OCI-LY1 (cell line): ENCODE measurements at regions not wholly inside any gene's neighbourhood (a gene's known extent, or its start where the extent isn't known, plus 50 kb on each side); places are given as distances from the start of the nearest gene placed in this dataset.

ENCODE experiments used
- H2AFZ ChIP-seq: fragments of 200-600 bp; sonication (generic), shearing (Covaris generic); 2 replicates; pipeline ENCODE4 v1.6.0; 2014; ENCODE audit warnings: antibody characterized with exemption, mild to moderate bottlenecking, low read length
- H3F3A ChIP-seq: fragments of 200-600 bp; sonication (generic), shearing (Covaris generic); 2 replicates; pipeline ENCODE4 v1.6.0; 2014; ENCODE audit warnings: mild to moderate bottlenecking, antibody characterized with exemption, low read length, moderate library complexity; ENCODE audit not compliant: insufficient read depth
- H3K27ac ChIP-seq: fragments of 200-600 bp; sonication (generic); 2 replicates; pipeline ENCODE4 v1.5.1; 2014; ENCODE audit warnings: low read length, mixed run types, mild to moderate bottlenecking, low read depth; ENCODE audit not compliant: poor library complexity, severe bottlenecking
- H3K27me3 ChIP-seq: fragments of 200-600 bp; sonication (generic); 2 replicates; pipeline ENCODE4 v1.6.0; 2014; ENCODE audit warnings: antibody characterized with exemption, mild to moderate bottlenecking, low read length, moderate library complexity; ENCODE audit not compliant: insufficient read depth
- H3K36me3 ChIP-seq: fragments of 200-600 bp; sonication (generic); 2 replicates; pipeline ENCODE4 v1.6.1; 2014; ENCODE audit warnings: mild to moderate bottlenecking, antibody characterized with exemption, low read length, moderate library complexity, mixed read lengths; ENCODE audit not compliant: insufficient read depth
- H3K4me1 ChIP-seq: fragments of 200-600 bp; sonication (generic); 2 replicates; pipeline ENCODE4 v1.5.1; 2014; ENCODE audit warnings: mild to moderate bottlenecking, low read length, moderate library complexity; ENCODE audit not compliant: insufficient read depth, severe bottlenecking
- H3K4me2 ChIP-seq: fragments of 200-600 bp; sonication (generic), shearing (Covaris generic); 2 replicates; pipeline ENCODE4 v1.6.1; 2014; ENCODE audit warnings: low read length
- H3K4me3 ChIP-seq: fragments of 200-600 bp; sonication (generic); 2 replicates; pipeline ENCODE4 v1.5.1; 2014; ENCODE audit warnings: low read length, low read depth, mild to moderate bottlenecking, mixed read lengths; ENCODE audit not compliant: poor library complexity, severe bottlenecking
- H3K79me2 ChIP-seq: fragments of 200-600 bp; shearing (Covaris generic); 2 replicates; pipeline ENCODE4 v1.6.1; 2016; ENCODE audit warnings: mixed run types, low read length, mixed read lengths; ENCODE audit not compliant: insufficient read depth
- H3K9ac ChIP-seq: fragments of 200-600 bp; sonication (generic), shearing (Covaris generic); 2 replicates; pipeline ENCODE4 v1.6.1; 2014; ENCODE audit warnings: mild to moderate bottlenecking, low read length, mixed read lengths
- H3K9me2 ChIP-seq: fragments of 200-600 bp; sonication (generic), shearing (Covaris generic); 2 replicates; pipeline ENCODE4 v1.6.1; 2014; ENCODE audit warnings: low read depth, mild to moderate bottlenecking, low read length, mixed read lengths
- H3K9me3 ChIP-seq: fragments of 200-600 bp; shearing (Covaris generic); 2 replicates; pipeline ENCODE4 v1.6.1; 2014; ENCODE audit warnings: low read length, mixed read lengths
- H4K20me1 ChIP-seq: fragments of 200-600 bp; sonication (generic), shearing (Covaris generic); 2 replicates; pipeline ENCODE4 v1.6.0; 2016; ENCODE audit warnings: mild to moderate bottlenecking, low read length; ENCODE audit not compliant: insufficient read depth
- CTCF ChIP-seq: fragments of 200-600 bp; sonication (generic), shearing (Covaris generic); IDR thresholded peaks from 2 replicates; pipeline ENCODE4 v1.5.1; 2017; ENCODE audit warnings: mild to moderate bottlenecking, antibody characterized with exemption, low read length, moderate library complexity, mixed read lengths
- EZH2 ChIP-seq: fragments of 200-600 bp; sonication (generic), shearing (Covaris generic); IDR thresholded peaks from 2 replicates; pipeline ENCODE4 v1.8.0; 2017; ENCODE audit warnings: borderline replicate concordance, mixed run types, mild to moderate bottlenecking, antibody characterized with exemption, low read length, moderate library complexity, mixed read lengths

GRCh38 chr7:25663877-25664276 lies 435.6 kb upstream of the NPVF start:
- no peak overlapping the region for H2AFZ ChIP-seq
- no peak overlapping the region for H3K4me2 ChIP-seq
- no peak overlapping the region for H3K4me3 ChIP-seq
- H3F3A ChIP-seq: no peaks in the 10 kb centered on the region
- H3K36me3 ChIP-seq: no peaks in the 10 kb centered on the region
- no peaks in the 10 kb centered on the region for H3K27me3 ChIP-seq
- no peak overlapping the region for H3K27ac ChIP-seq
- H4K20me1 ChIP-seq: no peaks in the 10 kb centered on the region
- TF ChIP-seq EZH2 (no peak), CTCF (no peak)
- no peaks in the 10 kb centered on the region for H3K79me2 ChIP-seq
- H3K4me1 ChIP-seq: no peaks in the 10 kb centered on the region
- H3K9me2 ChIP-seq: no peaks in the 10 kb centered on the region
- H3K9ac ChIP-seq: no peak overlapping the region
- no peaks in the 10 kb centered on the region for H3K9me3 ChIP-seq

GRCh38 chr7:25664593-25664992 lies 436.3 kb upstream of the NPVF start:
- H2AFZ ChIP-seq: no peak overlapping the region
- H3K9me2 ChIP-seq: no peaks in the 10 kb centered on the region
- H3K27ac ChIP-seq: no peak overlapping the region
- H3K4me2 ChIP-seq: no peak overlapping the region
- H3K79me2 ChIP-seq: no peaks in the 10 kb centered on the region
- no peaks in the 10 kb centered on the region for H3F3A ChIP-seq
- H3K9me3 ChIP-seq: no peaks in the 10 kb centered on the region
- no peak overlapping the region for H3K9ac ChIP-seq
- TF ChIP-seq EZH2 (no peak), CTCF (no peak)
- no peaks in the 10 kb centered on the region for H3K4me1 ChIP-seq
- H3K27me3 ChIP-seq: no peaks in the 10 kb centered on the region
- no peaks in the 10 kb centered on the region for H4K20me1 ChIP-seq
- H3K4me3 ChIP-seq: no peak overlapping the region
- H3K36me3 ChIP-seq: no peaks in the 10 kb centered on the region

GRCh38 chr7:25665374-25665773 lies 437.1 kb upstream of the NPVF start:
- H3K9me2 ChIP-seq: no peaks in the 10 kb centered on the region

More at GRCh38 chr7:25665374-25665773, 437.1 kb upstream of the NPVF start:
- H3K27ac ChIP-seq: no peak overlapping the region
- no peak overlapping the region for H3K4me2 ChIP-seq
- H3K36me3 ChIP-seq: no peaks in the 10 kb centered on the region
- H3K9me3 ChIP-seq: no peaks in the 10 kb centered on the region
- H3F3A ChIP-seq: no peaks in the 10 kb centered on the region
- TF ChIP-seq EZH2: no peak
- TF ChIP-seq CTCF: no peak
- H3K4me1 ChIP-seq: no peaks in the 10 kb centered on the region
- H4K20me1 ChIP-seq: no peaks in the 10 kb centered on the region
- no peak overlapping the region for H2AFZ ChIP-seq
- H3K27me3 ChIP-seq: no peaks in the 10 kb centered on the region
- no peak overlapping the region for H3K9ac ChIP-seq
- no peaks in the 10 kb centered on the region for H3K79me2 ChIP-seq
- H3K4me3 ChIP-seq: no peak overlapping the region
